HepG2 (cell line): ENCODE measurements at regions not wholly inside any gene's neighbourhood (a gene's known extent, or its start where the extent isn't known, plus 50 kb on each side); places are given as distances from the start of the nearest gene placed in this dataset.

Source experiments
- ATAC-seq: fragments of 200-7000 bp; cut with Tn5 transposase; 3 replicates; pipeline ENCODE4 v1.9.1; 2020; ENCODE audit warnings: mild to moderate bottlenecking, moderate library complexity
- BruUV-seq: library from RNA; stranded (reverse); fragments of 400-500 nt; replicated peaks from 2 replicates; lab custom pipeline; 2021; lab: Mats Ljungman, UMichigan
- CTCF ChIA-PET: fragments of 300-600 bp; formaldehyde crosslinking; extraction: SDS; loops from one replicate; lab custom pipeline; 2021; ENCODE audit warnings: low total read pairs, inconsistent platforms, low intra/inter-chr PET ratio; lab: Yijun Ruan, JAX
- POLR2A ChIA-PET: fragments of 350-600 bp; sonication (Branson Sonifier 250); formaldehyde crosslinking; loops from one replicate; lab custom pipeline; 2020; ENCODE audit warnings: antibody characterized with exemption, inconsistent platforms; lab: Yijun Ruan, JAX
- DNase-seq: peaks from one replicate; pipeline ENCODE4 v3.0.0-alpha.2; 2015; ENCODE audit warnings: low spot score
- FAIRE-seq: peaks from 3 replicates; lab custom pipeline; 2011; peaks lifted over from hg19 to GRCh38; lab: Jason Lieb, UNC
- H2AFZ ChIP-seq: one replicate; pipeline ENCODE4 v1.6.1; 2011; ENCODE audit warnings: low read length, inconsistent platforms
- H3K27ac ChIP-seq: fragments of 300-600 bp; 3 replicates; pipeline ENCODE4 v1.8.0; 2011; ENCODE audit warnings: mixed run types, mild to moderate bottlenecking, mixed read lengths, low read length, inconsistent platforms; ENCODE audit not compliant: insufficient read depth; ENCODE audit errors: extremely low read length
- H3K27me3 ChIP-seq, 2 experiments: fragments of 200-600 bp in 1 of 2; 2 replicates in 1 of 2; 3 replicates in 1 of 2; pipeline versions ENCODE4 v1.6.0 to v1.8.0; 2011; ENCODE audit warnings: low read length in 2 of 2, mild to moderate bottlenecking in 2 of 2, moderate library complexity in 2 of 2, inconsistent platforms in 1 of 2; ENCODE audit not compliant: insufficient read depth in 2 of 2, control insufficient read depth in 1 of 2
- H3K36me3 ChIP-seq, 2 experiments: fragments of 200-600 bp in 1 of 2; replicated peaks in 1 of 2; 2 replicates in 1 of 2; 3 replicates in 1 of 2; pipeline versions ENCODE4 v1.5.1 to v1.8.0; 2011; ENCODE audit warnings: low read length in 2 of 2, inconsistent platforms in 1 of 2; ENCODE audit not compliant: insufficient read depth in 2 of 2, control insufficient read depth in 1 of 2
- H3K4me1 ChIP-seq: 2 replicates; pipeline ENCODE4 v1.5.1; 2012; ENCODE audit warnings: low read length, inconsistent platforms; ENCODE audit not compliant: insufficient read depth
- H3K4me2 ChIP-seq: 2 replicates; pipeline ENCODE4 v1.6.0; 2011; ENCODE audit warnings: low read depth, low read length, inconsistent platforms
- H3K4me3 ChIP-seq, 3 experiments: fragments of 200-600 bp in 1 of 3; sonication (generic), shearing (Covaris generic) in 1 of 3; replicated peaks in 1 of 3; 2 replicates each; pipeline ENCODE4 v1.5.1; 2011 to 2016; ENCODE audit warnings: low read length in 3 of 3, inconsistent platforms in 2 of 3, low read depth in 2 of 3, mild to moderate bottlenecking in 2 of 3, control low read depth in 1 of 3, mixed read lengths in 1 of 3; ENCODE audit not compliant: insufficient read depth in 1 of 3
- H3K79me2 ChIP-seq: one replicate; pipeline ENCODE4 v1.6.1; 2011; ENCODE audit warnings: low read length, inconsistent platforms; ENCODE audit not compliant: insufficient read depth
- H3K9ac ChIP-seq: 2 replicates; pipeline ENCODE4 v1.6.0; 2011; ENCODE audit warnings: mild to moderate bottlenecking, low read depth, low read length, inconsistent platforms; ENCODE audit not compliant: insufficient read depth
- H3K9me3 ChIP-seq: 2 replicates; pipeline ENCODE4 v1.5.1; 2012; ENCODE audit warnings: mild to moderate bottlenecking, low read length
- H4K20me1 ChIP-seq: 2 replicates; pipeline ENCODE4 v1.6.0; 2011; ENCODE audit warnings: inconsistent platforms, mild to moderate bottlenecking, low read length, moderate library complexity; ENCODE audit not compliant: insufficient read depth
- AHDC1 ChIP-seq: sonication (generic); formaldehyde crosslinking; IDR thresholded peaks from 2 replicates; pipeline ENCODE4 v1.5.1; 2020; ENCODE audit warnings: mild to moderate bottlenecking, missing genetic modification reagents, borderline replicate concordance
- ARID2 ChIP-seq: sonication (generic); formaldehyde crosslinking; IDR thresholded peaks from 2 replicates; pipeline ENCODE4 v1.8.1; 2022; ENCODE audit warnings: mild to moderate bottlenecking, missing genetic modification reagents, borderline replicate concordance
- BRCA1 ChIP-seq: sonication (generic); formaldehyde crosslinking; IDR thresholded peaks from 2 replicates; pipeline ENCODE4 v1.4.0; 2020; ENCODE audit warnings: missing genetic modification reagents
- CEBPG ChIP-seq: IDR thresholded peaks from 2 replicates; pipeline ENCODE4 v1.6.1; 2016
- DNMT3B ChIP-seq: conservative IDR thresholded peaks from 2 replicates; pipeline ENCODE4 v1.6.1; 2016; ENCODE audit warnings: missing biosample characterization, control low read depth
- IRX3 ChIP-seq: sonication (generic); formaldehyde crosslinking; IDR thresholded peaks from 2 replicates; pipeline ENCODE4 v1.8.1; 2023; ENCODE audit warnings: mild to moderate bottlenecking, low read depth, missing genetic modification reagents, borderline replicate concordance
- MXD4 ChIP-seq: IDR thresholded peaks from 2 replicates; pipeline ENCODE4 v1.6.1; 2016; ENCODE audit warnings: mild to moderate bottlenecking, missing biosample characterization, missing genetic modification reagents
- RBM39 ChIP-seq: fragments of 200-400 bp; formaldehyde crosslinking; IDR thresholded peaks from one replicate; pipeline ENCODE4 v1.6.1; 2018; ENCODE audit warnings: antibody characterized with exemption, mild to moderate bottlenecking, low read depth, low read length; ENCODE audit not compliant: poor library complexity, severe bottlenecking
- RFX1 ChIP-seq: fragments of 450-650 bp; IDR thresholded peaks from 2 replicates; pipeline ENCODE4 v1.6.1; 2017
- SP5 ChIP-seq: IDR thresholded peaks from 2 replicates; pipeline ENCODE4 v1.6.1; 2016; ENCODE audit warnings: low read depth, borderline replicate concordance
- SUZ12 ChIP-seq: fragments of 150-350 bp; IDR thresholded peaks from 2 replicates; pipeline ENCODE4 v1.6.1; 2014; ENCODE audit warnings: low read depth, low read length
- TEAD3 ChIP-seq: optimal IDR thresholded peaks from 2 replicates; pipeline ENCODE3; 2016; ENCODE audit warnings: borderline replicate concordance
- YEATS2 ChIP-seq: sonication (generic); formaldehyde crosslinking; IDR thresholded peaks from 2 replicates; pipeline ENCODE4 v1.4.0; 2020; ENCODE audit warnings: missing genetic modification reagents, borderline replicate concordance
- ZNF383 ChIP-seq: sonication (generic); formaldehyde crosslinking; IDR thresholded peaks from 2 replicates; pipeline ENCODE4 v1.4.0; 2020; ENCODE audit warnings: missing genetic modification reagents, mild to moderate bottlenecking, borderline replicate concordance
- ZNF615 ChIP-seq: sonication (generic); formaldehyde crosslinking; IDR thresholded peaks from 2 replicates; pipeline ENCODE4 v1.5.0; 2020; ENCODE audit warnings: mild to moderate bottlenecking, missing genetic modification reagents, borderline replicate concordance
- ZNF776 ChIP-seq: sonication (generic); formaldehyde crosslinking; IDR thresholded peaks from 2 replicates; pipeline ENCODE4 v1.4.0; 2020; ENCODE audit warnings: mild to moderate bottlenecking, missing genetic modification reagents
- WGBS: methylation state at CpG from one replicate; pipeline ENCODE4 v1.1.6; 2017; ENCODE audit warnings: low lambda C conversion rate; 5-methylcytosine and 5-hydroxymethylcytosine counted together
- in situ Hi-C: cut with HindIII; loops from 2 replicates; pipeline ENCODE4 v1.10.0; 2017; ENCODE audit warnings: low pct_unique_long_range_greater_than_20kb; ENCODE audit not compliant: extremely low pct_ligation_motif_present
- intact Hi-C: fragments of 100-400 bp; cut with micrococcal nuclease; formaldehyde crosslinking; loops from one replicate; pipeline ENCODE4 v1.10.0; 2022; ENCODE audit not compliant: unreplicated experiment
- TF ChIP-seq, protein P1 (sequence below): sonication (generic); formaldehyde crosslinking; IDR thresholded peaks from 2 replicates; pipeline ENCODE4 v1.8.0; 2023; ENCODE audit warnings: mild to moderate bottlenecking, missing genetic modification reagents

DNA sequence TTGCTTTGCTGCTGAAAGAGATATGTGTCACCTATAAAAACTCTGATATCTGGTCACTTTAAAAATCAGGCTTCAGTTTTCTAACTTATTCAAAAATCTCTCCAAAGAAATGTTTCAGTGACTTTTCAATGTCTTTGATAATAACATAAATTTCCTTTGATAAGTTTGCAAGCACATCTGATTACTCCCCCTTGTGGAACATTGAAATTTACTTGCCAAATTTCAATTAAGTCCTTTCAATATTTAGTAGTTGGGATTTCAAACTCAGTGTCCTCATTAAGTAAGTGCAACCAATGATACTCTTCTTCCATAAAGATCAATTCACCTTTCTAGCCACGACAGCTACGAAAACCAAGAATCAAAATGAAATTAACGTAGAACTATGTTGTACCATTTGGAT, 151.3 kb upstream of the FAM47C start:
- intact Hi-C loops, result no loop called here
- DNase-seq (no peak), ATAC-seq (no peak), FAIRE-seq (no peak)
- no peak for TF ChIP-seq ARID2 (CRISPR knock-in tag)
- TF ChIP-seq, protein P1, sequence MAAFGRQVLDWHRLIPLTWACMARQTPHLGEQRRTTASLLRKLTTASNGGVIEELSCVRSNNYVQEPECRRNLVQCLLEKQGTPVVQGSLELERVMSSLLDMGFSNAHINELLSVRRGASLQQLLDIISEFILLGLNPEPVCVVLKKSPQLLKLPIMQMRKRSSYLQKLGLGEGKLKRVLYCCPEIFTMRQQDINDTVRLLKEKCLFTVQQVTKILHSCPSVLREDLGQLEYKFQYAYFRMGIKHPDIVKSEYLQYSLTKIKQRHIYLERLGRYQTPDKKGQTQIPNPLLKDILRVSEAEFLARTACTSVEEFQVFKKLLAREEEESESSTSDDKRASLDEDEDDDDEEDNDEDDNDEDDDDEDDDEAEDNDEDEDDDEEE (CRISPR knock-in tag), result no peak
- TF ChIP-seq IRX3, result no peak
- TF ChIP-seq DNMT3B (CRISPR knock-in tag), result no peak
- TF ChIP-seq YEATS2, result no peak
- TF ChIP-seq CEBPG (CRISPR knock-in tag), result no peak
- no peak for TF ChIP-seq TEAD3 (CRISPR knock-in tag)
- no peak for TF ChIP-seq ZNF615 (CRISPR knock-in tag)
- TF ChIP-seq ZNF383 (CRISPR knock-in tag), result no peak
- TF ChIP-seq RFX1, result no peak
- TF ChIP-seq SP5 (CRISPR knock-in tag), result no peak
- TF ChIP-seq MXD4, result no peak
- TF ChIP-seq RBM39, result no peak
- no peak for TF ChIP-seq ZNF776 (CRISPR knock-in tag)
- TF ChIP-seq BRCA1 (CRISPR knock-in tag), result no peak
- no peak for TF ChIP-seq SUZ12
- no peak for TF ChIP-seq AHDC1 (CRISPR knock-in tag)
- Histone ChIP-seq H3K4me2 (no peak overlapping the region), H4K20me1 (no peaks in the 10 kb centered on the region), H3K4me3 (no peak overlapping the region), H3K36me3 (no peaks in the 10 kb centered on the region), H3K27me3 (no peaks in the 10 kb centered on the region), H3K79me2 (no peaks in the 10 kb centered on the region), H3K9me3 (no peaks in the 10 kb centered on the region), H2AFZ (no peak overlapping the region), H3K4me1 (no peaks in the 10 kb centered on the region), H3K9ac (no peak overlapping the region), H3K27ac (no peak overlapping the region)
- ChIA-PET POLR2A (no interaction called here), CTCF (no interaction called here)
- no TSS peak for BruUV-seq
- WGBS, result 0% methylated on average over 3 of the region's 3 CpGs
- in situ Hi-C loops, result loop anchor here (25.0 kb wide), 1 partner anchor 970 kb away; no protein-coding TSS in a partner anchor
